NOMO-1 treated with dmso at 0.1 percent for 144 hours (cell line): ENCODE measurements at regions not wholly inside any gene's neighbourhood (a gene's known extent, or its start where the extent isn't known, plus 50 kb on each side); places are given as distances from the start of the nearest gene placed in this dataset.
A peak's percentile ranks its signal among the peaks of the same experiment; 100 is the strongest.

Experiments used
- DNase-seq: peaks from one replicate; lab custom pipeline; 2025; ENCODE audit not compliant: unreplicated experiment; lab: John Stamatoyannopoulos, UW

DNA sequence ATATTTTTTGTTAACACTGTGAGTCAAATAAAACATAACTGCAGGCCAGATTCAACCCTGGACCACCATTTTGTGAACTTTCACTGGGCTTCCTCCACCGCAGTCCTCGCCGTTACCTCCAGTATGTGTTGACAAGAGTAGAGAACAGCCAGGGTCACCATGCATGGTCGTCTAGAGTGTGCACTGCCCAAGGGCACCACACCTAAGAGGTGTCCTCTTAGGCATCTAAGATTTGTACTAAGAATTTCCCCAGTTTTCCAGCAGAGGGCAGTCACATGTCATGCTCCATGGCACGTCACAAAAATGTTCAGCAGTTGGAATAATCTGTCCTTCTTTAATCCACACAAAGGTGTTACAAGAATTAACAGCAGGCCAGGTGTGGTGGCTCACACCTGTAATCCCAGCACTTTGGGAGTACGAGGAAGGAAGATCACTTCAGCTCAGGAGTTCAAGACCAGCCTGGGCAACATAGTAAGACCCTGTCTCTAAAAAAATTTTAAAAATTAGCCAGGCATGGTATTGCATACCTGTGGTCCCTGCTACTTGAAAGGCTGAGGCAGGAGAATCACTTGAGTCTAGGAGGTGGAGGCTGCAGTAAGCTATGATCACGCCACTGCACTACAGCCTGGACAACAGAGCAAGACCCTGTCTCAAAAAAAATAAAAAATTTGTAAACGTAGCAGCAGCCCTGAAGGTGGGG, 71.2 kb upstream of the FOXK1 start:
- peak; percentile 47 for DNase-seq

DNA sequence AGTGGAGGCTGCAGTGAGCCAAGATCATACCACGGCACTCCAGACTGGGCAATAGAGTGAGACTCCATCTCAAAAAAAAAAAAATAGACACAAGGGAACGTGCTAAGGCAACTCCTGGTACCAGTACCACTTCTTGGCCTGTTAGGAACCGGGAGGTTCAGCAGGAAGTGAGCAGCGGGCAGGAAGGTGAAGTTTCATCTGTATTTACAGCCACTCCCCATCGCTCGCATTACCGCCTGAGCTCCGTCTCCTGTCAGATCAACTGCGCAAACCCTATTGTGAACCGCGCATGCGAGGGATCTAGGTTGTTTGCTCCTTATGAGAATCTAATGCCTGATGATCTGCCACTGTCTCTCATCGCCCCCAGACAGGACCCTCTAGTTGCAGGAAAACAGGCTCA, 69.9 kb upstream of the FOXK1 start:
- DNase-seq = no peak

DNA sequence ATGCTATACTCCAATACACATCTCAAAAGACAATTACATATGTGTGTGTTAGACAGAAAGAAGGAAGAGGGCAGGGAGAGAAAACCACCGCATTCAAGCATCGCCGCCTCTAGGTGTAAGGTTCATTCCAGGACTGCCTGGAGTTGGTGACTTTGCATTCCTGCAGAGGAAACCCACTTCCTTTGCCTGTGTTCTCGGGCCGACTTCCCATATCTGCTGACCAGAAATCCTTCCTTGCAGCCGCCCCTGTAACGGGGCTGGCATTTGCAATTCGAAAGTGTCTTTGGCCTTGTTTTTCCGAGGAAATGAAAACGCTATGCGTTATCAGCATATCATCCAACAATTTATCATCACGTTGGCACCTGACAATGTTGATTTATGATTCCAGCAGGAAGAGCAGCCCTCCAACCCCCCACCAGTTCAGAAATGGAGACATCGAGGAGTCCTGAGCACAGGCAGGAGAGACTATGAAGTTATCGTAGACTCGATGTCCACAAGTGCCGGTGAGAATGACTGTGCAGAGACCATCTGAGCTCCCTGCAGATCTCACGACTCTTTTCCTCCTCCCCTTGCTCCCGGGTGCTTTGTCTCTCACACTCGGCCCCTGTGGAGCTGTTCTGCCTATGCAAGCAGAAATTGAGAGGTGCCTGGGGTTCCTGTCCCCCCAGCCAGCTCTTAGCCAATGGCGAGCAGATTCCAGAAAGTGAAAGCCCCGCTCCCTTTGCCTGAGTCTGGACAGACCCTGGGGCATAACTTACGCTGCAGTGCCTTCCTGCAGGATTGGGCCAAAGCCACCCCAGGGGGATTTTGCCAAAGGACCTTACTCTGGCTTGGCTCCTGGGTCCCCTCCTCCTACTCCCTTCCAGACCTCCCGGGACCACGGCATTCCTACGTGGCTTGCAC, 68.9 kb upstream of the FOXK1 start:
- no peak for DNase-seq

DNA sequence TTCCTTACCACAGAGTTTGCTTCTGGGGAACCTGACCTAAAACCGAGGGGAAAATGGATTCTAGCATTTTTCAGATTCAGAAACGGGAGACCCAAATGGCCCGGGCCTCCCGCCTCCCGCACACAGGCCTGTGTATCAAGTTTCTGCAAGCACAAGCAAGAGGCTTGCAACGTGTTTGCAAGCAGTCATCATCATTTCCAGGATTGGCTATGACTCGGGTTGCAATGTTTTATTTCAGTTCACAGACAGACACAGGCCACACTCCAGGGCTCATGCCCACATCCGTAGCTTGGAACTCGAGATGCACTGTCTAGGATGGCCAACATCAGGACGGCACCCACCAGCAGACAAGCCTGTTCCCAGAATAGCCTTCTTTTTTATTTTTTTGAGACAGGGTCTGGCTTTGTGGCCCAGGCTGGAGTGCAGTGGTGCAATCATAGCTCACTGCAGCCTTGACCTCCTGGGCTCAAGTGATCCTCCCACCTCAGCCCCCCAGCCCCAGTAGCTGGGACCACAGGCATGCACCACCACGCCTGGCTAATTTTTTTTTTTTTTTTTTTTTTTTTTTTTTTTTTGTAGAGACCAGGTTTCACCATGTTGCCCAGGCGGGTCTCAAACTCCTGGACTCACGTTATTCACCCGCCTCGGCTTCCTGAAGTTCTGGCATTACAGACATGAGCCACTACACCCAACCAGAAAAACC, 68.1 kb upstream of the FOXK1 start:
- no peak for DNase-seq

DNA sequence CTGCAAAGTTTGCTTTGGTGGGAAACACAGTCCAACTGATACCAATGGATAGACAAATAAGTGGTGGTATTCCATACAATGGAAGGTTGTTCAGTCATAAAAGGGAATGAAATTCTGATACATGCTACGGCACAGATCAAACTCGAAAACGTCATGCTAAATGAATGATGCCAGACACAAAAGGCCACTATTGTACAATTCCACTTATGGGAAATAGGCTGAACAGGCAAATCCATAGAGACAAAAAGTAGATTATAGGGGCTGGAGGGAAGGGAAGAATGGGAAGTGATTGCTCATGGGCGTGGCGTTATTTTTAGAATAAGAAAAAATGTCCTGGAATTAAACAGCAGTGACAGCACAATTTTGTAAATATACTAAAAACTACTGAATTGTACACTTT, 66.0 kb upstream of the FOXK1 start:
- DNase-seq = no peak

DNA sequence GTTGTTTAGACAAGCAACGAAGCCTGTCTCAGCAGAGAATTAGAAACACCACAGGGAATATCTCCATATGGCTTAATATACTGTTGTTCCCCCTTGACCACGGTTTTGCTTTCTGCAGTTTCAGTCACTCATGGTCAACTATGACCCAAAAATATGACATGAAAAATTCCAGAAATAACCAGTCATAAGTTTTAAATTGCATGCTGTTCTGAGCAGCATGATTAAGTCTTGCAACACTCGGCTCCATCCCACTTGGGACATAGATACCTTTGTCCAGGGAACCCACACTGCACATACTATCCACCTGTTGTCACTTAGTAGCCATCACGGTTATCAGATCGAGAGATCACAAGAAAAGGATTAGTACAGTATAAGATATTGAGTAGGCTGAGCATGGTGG, 60.7 kb upstream of the FOXK1 start:
- DNase-seq = no peak

DNA sequence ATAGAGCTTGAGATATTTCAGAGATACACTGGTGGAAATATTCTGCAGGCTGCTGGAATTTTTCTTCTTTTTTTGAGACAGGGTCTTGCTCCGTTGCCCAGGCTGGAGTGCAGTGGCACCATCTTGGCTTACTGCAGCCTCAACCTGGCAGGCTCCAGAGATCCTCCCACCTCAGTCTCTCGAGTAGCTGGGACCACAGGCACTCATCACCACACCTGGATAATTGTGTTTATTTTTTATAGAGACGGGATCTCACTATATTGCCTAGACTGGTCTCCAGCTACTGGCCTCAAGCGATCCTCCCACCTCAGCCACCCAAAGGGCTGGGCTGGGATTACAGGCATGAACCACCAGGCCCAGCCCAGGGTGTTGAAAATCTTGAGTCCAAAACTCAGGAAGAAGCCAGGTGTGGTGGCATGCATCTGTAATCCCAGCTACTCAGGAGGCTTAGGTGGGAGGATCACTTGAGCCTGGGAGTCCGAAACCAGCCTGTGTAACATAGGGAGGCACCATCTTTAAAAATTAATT, 55.7 kb upstream of the FOXK1 start:
- DNase-seq = no peak

DNA sequence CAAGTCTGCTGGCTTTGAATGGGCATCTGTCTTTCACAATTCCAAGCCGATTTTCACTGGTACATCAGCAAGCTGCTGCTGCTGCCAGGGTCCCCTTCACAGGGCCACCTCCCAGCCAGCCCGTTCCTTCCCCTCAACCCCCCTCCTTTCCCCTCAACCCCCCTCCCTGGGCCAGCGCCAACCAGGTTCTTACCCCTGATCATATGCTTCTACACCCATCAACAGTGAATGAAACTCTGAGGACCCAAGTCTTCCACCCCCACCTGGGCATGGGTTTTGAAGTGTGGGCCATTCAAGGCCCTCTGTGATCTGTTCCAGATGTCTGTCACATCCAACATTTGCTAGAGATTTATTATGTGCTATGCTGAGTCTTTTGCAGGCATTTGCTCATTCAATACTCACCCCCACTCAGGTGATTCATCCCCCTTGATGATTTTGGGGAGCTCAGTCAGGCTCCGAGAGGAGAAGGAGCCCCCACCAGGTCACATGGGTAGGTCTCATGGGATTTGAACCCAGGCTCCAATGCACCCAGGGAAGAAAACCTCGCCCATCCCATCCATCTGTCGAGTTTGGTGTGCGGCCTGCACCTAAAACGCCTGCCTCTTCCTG, 52.7 kb upstream of the FOXK1 start:
- no peak for DNase-seq

DNA sequence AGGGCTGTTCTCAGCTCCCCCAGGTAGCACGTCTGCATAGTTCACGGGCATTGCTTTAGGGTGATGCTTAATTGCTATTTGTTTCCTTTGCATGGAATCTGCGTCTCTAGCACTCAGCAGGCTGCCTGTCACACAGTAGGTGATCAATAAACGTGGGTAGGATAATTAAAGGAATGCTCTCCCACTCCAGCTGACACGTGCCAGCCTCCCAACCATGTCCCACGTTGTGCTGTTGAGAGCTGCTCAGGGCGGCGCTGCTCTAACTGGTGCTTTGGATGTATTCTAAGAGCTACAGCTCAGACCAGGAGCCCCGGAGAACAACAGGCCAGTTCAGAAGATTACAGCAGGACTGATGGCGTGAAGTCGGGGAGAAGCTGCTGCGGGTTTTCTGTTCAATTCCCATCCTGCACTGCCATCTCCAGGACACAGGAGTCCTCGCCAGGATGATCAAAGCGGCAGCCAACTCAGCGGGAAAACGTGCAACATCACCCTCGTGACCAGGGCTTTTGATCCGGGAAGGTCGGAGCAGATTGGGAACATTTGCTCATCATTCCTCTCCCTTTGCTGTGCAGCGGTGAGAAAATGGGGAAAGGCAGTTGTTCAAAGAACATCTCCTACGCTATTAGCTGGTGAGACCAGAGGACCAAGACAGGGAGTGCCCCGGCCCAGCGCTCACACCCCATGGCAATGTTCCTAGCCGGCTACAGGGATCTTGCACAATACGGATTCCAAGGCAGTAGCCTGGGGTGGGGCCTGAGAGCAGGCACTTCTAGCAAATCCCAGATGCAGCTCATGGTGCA, 50.5 kb upstream of the FOXK1 start:
- no peak for DNase-seq
